ENCODE measurements at regions not wholly inside any gene's neighbourhood (a gene's known extent, or its start where the extent isn't known, plus 50 kb on each side); places are given as distances from the start of the nearest gene placed in this dataset.

DNA sequence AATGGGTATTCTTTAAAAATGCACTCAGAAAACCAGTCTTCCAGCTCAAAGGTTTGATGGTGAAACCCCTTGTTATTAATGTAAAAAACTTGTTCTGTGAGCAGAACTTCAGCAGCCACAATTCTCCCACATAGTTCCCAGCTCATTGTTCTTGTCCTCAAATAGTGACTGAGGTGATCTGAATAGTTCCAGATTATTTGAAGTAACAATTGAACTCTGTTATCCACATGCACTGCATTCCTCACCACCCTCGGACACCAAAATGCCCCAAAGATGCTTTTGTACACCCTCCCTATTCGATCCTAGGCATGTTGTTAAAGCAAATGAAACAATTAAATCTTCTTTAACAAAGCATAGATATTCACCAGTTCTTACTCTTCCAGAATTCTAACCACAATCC, 2186.8 kb upstream of the CELF4 start:
- DNase-seq (ENCODE audit: low spot score) = no peak

DNA sequence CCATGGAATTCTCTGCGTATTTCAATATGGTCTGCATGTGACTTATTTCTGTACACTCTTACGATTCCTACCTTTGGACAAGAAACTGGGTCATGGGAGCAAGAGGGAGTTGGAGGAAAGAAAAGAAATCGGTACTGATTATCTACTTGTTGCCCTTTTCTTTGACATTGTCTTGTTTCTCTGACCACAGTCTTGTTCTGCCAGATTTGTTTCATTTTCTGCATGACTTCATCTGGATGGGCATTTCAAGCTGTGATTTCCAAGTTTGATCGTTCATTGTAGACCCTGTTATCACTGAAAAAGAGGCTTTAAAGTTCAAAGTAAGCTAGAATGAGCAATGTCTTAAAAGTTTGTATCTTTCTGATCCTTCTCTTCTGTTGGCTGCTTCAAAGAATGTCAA, 2186.3 kb upstream of the CELF4 start:
- DNase-seq (ENCODE audit: low spot score) = no peak

DNA sequence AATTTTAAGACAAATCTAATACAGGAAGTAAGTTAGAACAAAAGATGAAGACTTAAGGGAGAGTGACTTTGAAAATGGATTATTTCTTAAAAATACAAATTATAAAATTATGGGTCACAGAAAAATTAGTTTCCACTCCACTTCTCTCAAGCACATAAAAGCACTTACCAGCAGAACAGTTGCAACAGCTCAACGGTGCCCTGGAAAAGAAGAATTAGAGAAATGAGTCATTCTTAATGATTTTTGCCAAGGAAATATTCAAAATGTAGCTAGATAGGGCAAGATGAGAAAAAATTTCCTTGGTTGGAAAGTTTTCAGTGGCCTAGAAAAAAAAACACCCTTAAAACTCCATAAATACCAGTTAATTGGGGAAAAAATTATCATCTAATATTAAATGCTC, 2185.6 kb upstream of the CELF4 start:
- no peak for DNase-seq (ENCODE audit: low spot score)

DNA sequence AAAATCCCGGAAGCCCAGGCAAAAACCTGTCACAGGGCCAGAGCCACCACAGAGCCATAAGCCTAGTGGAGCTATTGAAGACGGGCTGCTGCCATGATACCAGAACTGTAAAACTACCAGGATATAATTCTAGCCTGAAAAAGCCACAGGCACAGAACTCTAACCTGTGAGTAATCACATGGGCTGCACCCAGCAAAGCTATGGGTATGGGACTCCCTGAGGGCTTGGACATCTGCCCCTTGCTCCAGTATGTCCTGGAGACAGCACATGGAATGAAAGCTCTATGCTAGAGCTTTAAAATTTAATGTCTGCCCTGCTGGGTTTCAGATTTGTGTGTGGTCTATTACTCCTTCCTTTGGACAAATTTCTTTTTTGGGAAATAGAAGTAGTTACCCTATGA, 2183.6 kb upstream of the CELF4 start:
- DNase-seq (ENCODE audit: low spot score) = no peak

DNA sequence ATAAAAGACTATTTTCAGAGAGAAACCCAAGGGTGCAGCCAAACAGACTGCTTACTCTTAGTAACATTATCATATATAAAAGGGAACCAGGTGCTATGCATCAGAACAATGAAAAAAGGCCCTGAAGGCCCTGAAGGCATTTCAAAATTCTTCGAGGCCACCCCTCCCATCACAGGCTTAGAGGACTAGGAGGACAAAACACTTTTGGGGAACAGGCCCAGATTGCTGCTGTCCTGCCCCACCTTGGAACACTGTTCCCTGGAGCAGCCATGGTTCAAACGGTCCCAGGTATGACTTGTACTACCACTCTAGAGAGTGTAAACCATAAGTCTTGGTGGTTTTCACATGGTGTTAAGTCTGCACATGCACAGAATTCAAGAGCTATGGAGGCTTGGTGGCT, 2183.1 kb upstream of the CELF4 start:
- DNase-seq (ENCODE audit: low spot score) = no peak

DNA sequence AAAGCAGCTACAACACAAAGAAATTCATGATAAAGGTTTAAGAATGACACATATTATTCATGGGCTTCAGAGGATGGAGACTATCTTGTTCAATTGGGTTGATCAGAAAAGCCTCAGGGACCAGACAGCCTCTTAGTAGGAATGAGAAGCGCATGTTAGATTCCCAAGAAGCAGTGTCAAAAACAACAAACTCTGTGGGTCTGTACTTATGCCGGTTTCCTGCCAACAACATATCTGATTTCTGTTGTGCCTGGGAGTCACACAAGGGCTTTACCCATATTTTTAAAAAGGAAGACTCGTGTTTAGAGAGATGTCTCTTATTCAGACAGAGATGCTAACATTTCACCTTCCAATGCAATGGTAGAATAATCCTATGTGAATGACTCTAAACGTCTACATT, 2180.6 kb upstream of the CELF4 start:
- DNase-seq (ENCODE audit: low spot score) = no peak

DNA sequence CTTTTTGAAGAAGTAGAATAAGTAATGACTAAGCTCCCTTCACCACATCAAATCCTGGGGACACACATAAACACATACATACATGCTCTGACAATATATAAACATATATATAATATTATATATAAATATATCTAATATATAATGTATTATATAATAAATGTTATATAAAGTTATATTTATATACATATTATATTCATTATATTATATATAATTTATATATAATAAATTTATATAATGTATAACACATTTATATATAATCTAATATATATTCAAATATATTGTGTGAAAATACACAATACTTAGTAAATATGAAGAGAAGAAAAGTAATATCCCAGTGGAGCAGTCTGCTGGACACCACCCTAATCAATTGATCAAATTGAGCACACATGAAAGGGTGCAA, 2177.9 kb upstream of the CELF4 start:
- no peak for DNase-seq (ENCODE audit: low spot score)

DNA sequence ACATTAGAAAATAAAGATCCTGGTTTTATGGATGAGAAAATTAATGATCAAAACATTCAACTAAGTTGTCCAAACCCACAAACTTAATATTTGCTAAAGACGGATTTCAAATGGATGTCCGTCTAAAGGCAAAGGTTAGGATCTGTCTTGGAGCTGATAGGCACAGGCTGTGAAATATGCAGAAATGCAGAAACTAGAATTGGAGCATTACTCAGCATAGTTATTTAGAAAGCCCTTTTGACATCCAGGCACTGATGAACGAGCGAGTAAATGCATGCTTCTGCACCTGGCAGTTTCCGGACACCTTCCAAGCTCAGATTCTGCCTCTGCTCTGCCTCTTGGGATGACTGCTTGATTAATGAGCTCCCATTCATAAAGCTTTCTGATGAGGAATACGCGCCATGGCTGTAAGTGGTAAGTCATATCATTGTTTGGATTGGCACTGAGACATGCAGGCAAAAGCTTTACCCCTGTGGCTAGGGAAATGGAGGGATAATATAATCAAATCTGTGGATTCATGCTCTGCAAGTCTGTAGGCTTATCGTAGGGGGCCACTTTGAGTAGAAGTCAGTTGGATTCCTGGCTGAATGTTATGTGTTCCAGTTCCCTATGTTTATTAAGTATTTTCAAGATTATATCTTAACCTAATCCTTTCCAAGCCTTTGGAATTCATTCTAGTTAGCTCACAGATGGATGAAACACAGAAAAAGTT, 2176.3 kb upstream of the CELF4 start:
- DNase-seq (ENCODE audit: low spot score) = no peak

DNA sequence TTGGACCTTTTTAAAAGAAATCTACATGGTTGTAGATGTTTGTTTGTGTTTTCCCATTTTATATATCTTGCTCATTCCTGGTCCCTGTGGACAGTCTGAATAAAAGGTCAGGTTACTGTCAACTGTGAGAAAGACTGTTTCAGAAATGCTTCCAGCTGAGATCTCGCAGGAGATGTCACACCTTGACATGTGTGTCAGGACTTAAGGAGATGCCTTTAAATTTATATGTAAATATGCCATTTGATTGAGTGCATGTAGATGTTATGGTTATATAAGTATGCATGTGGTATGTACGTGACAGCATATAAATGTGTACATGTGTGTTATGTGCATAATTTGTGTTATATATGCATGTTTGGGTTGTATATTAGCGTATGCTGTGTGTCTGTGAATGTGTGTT, 2172.3 kb upstream of the CELF4 start:
- no peak for DNase-seq (ENCODE audit: low spot score)

DNA sequence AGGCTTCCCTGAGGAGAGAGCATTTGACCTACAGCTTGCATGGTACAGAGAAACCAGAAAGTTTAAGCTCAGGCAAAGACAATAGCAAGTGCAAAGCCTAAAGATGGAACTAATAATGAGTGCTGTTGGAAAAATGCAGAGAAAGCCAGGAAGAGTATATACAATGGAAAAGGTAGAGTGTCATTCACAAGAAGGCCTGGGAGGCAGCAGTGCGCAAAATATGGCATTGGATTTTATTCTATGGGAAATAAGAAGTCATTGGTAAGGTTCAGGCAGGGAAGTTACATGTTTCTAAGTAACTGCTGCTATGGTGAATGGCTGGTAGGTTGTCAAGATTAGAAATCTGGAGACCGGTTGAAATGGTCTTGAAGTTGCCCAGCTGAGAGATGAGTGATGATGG, 2167.3 kb upstream of the CELF4 start:
- no peak for DNase-seq (ENCODE audit: low spot score)

DNA sequence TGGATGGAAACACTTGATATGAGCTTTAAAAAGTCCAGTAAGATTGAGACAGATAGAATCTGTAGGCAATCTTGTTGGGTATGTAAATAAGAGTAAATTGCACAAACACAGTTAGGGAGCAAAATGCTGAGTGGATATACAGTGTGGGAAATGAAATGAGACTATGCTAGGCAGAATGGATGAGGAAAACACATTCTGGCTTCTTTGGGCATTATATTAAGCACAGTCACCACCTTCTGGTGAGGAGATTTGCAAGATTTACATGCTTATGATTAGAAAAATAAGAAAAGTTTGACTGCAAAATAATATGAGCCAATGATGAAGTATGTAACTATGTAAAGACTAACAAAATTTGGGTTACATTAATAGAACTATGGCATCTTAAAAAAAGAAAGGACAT, 2165.0 kb upstream of the CELF4 start:
- no peak for DNase-seq (ENCODE audit: low spot score)

DNA sequence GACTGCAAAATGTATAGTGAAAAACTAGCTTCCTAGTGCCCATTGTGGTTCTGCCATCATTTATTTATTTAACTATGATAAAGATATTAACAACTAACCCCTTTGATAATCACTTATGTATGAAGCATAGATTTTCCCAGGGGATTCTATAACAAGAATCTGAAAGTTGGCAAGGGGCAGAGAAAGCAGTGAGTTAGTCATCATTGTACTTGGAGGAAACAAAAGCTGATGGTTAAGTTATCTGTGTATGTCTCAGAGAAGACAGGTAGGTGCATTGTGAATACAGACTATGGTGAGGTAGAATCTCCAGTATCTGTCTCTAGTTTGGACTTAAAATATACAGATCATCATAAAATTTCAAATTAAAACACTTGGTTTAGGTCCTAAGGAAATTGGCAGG, 2159.1 kb upstream of the CELF4 start:
- DNase-seq (ENCODE audit: low spot score) = no peak

DNA sequence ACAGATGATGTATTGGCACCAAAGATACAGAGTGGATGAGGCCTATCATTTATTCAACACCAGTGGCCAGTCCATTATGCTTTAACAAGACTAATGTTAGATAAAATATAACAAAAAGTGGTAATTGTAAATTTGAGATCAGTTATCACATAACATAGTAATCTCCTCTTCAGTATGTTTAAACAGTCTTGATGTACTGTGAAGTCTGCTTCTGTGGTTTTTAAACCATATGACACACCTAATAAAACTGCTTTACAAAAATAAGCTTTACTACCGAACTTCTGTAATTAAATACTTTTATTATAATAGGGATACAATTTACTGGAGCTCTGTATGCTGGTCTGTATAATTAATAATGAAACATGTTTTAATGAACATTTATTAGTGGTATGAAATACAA, 2156.1 kb upstream of the CELF4 start:
- no peak for DNase-seq (ENCODE audit: low spot score)

DNA sequence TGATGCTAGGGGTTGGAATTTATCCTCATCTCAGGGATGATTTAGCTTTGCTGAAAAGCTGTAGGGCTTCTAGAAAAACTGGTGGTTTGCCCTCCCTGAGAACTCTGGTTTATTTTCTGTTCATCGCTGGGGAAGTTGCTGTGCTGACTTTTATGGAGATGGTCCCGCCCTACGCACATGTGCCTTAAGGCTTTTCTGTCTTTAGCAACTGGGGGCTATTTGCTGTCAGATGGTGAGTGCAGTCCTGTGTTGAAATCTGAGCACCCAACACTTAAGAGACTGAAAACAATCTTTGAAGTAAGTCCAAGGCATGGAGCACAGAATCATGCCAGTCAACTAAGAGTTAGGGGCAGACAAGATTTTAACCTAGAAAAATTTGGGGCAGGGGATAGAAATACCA, 2148.4 kb upstream of the CELF4 start:
- no peak for DNase-seq (ENCODE audit: low spot score)

DNA sequence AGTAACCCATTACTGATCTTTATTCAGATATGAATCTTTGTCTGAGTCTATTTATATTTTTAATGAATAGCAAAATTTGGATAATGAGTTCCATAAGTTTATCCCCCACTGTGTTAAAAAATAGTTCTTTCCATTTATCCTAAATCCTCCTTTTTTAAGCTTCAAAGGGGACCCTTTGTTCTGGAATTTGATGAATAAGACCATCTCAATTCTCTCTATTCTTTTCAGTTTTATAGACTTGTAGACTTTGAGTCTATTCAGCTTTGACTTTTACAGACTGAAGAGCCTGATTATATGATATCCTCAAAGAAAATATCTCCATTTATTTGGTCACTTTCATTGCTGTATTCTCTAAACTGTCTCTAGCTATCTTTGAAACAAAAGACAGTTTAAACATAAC, 2146.1 kb upstream of the CELF4 start:
- no peak for DNase-seq (ENCODE audit: low spot score)

DNA sequence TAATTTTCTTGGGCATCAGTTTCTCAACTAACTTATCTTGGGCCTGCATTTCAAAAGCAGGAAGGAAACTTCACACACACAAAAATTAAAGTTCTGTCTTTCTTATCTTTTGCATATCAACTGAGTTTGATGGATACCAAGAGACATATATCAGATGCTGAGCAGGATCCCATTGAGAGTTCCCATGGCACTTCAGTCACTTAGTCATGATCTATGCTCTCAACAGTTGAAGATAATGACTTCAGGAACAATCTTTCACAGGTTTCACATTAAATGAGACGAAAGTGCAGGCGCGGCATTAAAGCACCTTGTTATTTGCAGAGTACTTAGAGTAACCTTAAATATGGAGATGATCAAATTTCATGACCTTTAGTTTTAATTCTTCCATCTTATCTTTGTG, 2139.8 kb upstream of the CELF4 start:
- no peak for DNase-seq (ENCODE audit: low spot score)

DNA sequence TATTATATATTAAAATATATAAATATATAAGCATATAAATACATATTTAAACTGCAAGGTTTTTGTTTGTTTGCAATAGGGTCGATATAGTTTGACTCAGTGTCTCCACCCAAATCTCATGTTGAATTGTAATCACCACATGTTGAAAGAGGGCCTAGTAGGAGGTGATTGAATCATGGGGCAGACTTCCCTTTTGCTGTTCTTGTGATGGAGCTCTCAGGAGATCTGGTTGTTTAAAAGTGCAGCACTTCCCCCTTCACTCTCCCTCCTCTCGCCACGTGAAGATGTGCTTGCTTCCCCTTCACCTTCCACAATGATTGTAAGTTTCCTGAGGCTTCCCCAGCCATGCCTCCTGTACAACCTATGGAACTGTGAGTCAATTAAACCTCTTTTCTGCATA, 2137.3 kb upstream of the CELF4 start:
- DNase-seq (ENCODE audit: low spot score) = no peak

DNA sequence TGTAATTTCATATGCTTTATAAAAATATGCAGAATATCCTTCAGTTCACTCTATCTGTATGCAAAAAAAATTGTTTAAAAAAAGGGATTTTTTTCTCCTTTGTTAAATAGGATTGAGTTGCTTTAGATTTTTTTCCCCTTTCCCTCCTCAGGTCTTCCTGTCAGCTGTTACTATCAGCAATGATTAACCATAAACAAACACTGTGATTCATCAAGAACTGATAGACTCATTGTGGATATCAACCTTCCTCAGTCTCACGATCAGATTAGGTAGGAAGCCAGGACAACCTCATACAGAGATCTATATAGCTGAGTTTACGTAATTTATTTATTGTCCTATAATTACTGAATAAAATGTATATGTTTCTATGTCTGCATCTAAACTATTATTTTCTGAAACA, 2136.2 kb upstream of the CELF4 start:
- DNase-seq (ENCODE audit: low spot score) = no peak

DNA sequence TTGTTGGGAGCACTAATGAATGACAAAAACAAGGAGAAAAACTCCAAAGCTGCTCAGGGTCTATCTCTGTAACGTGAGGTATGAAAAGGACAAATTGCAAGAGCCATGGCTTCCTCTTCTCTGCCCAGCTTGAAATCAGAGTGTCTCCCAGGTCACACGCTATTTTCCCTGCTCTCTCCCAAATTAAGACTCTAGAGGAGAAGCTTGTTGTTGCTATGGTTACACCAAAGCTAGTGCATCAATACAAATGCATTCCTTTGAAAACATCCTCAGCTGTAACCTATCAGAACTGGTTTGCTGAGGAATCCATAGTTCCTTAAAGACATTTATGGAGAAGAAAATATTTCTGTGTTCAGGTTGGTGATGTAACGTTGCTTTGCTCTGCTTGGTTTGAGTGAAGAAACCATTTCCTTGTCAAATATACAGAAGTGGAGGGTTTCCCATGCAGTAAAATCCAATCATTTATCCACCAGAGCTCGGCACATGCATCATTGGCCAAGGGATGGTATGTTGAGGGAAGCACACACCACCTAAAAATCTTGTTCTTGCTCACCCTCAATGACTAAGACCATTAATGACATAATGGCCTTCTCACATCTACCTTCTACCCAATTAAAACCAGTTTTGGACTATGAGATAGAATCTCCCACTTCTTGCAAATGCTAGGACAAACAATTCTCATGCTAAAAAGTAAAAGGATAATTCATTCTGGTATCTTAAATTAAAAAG, 2135.6 kb upstream of the CELF4 start:
- no peak for DNase-seq (ENCODE audit: low spot score)

DNA sequence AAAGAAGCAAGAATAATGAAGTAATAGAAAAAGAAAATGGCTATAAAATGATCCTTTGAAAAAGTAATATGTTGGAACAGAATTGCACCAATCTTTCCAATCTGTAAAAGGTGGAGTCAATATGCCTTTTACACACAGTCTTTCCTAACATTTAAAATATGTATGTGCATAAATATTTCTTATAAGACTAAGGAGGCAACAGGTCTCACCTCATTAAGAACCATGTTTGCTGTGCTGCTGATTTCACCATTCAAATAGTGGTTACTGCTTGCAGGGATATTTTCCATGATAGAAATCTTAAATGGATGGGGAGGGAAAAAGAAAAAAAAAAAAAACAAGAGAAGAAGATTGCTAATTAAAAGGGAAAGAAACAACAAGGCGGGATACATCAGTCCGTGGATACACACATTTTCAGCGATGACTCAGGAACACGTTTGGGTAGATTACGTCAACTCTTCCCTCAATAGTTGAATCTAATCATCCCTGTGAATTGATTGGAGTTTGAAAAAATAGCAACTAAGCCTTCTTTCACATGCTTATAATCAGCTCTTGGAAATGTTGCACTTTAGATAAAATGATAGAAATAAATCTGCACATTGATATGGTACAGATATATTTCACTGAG, 2133.9 kb upstream of the CELF4 start:
- DNase-seq (ENCODE audit: low spot score) = no peak

DNA sequence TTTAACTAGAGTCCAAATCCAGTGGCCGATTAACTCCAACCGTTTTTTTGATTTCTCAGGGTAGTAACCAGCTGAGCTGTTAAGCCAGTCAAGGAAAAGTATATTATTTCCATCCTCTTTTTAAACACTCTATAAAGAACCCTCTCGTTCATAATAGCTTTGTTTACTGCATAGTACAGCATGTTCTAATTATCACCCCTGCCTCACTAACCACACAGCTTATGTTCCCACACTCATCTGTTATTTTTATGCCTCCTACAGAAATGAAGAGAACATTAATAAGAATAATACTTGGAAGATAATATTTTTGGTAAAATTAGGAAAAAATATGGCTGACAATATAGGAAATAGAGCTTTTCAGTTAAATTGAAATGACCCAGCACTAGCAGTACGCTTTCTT, 2132.8 kb upstream of the CELF4 start:
- DNase-seq (ENCODE audit: low spot score) = no peak

DNA sequence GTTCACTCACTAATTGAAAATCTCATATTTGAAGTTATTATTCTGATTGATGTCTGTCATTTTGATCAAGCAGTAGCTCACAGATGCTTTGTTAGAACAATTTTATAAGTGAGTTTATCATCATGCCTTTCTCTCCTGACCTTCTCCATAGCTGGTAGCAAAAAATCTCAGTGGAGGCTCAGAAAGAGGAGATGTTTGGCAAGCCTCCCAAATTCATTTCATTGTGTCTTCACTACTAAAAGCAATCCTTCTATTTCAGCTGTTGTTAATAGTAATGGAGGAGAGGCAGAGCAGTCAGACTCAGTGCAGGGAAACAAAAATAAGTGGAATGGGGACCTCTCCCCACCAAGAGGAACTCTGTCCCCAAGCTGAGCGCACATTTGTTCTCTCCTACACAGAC, 2127.8 kb upstream of the CELF4 start:
- DNase-seq (ENCODE audit: low spot score) = no peak

DNA sequence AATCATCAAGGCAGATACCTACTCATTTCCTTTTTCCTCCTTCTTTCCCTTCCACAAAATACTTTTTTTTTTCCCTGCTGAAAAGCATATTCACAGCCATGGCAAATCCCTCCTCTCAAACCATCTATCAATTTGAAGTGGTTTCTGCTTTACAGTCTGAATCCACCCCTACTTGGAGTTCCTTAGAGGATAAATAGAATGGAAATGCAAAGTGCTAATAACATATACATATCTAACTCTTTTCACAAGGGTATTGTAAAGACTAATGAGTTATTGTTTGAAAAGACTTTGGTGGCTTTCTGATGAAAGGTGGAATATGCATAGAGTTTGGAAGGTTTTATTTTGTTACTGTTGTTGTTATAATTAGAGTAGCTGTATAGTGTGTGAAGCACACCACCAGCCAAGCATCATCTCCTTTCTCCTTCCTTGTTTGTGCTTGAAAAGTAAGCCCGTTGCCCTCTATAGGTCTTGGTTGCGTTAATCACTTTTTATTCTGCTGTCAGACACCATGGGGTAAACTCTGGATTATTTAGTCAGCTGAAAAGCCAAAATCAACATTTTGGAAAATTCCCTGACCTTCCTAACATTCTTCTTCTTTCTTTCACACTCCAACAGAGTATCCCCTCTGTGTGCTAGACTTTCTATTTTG, 2126.9 kb upstream of the CELF4 start:
- no peak for DNase-seq (ENCODE audit: low spot score)

All from ureter (tissue), 1 donor.